Keratinocyte (primary cell): ENCODE measurements at regions not wholly inside any gene's neighbourhood (a gene's known extent, or its start where the extent isn't known, plus 50 kb on each side); places are given as distances from the start of the nearest gene placed in this dataset.

Source experiments
- CTCF ChIP-seq, 3 experiments: IDR thresholded peaks in 1 of 3; conservative IDR thresholded peaks in 1 of 3; optimal IDR thresholded peaks in 1 of 3; 2 replicates in 2 of 3; 3 replicates in 1 of 3; pipeline versions ENCODE3 to v1.5.1; 2011; ENCODE audit warnings: low read length in 3 of 3, mild to moderate bottlenecking in 3 of 3, moderate library complexity in 2 of 3, control low read depth in 1 of 3, inconsistent platforms in 1 of 3; ENCODE audit not compliant: insufficient read depth in 2 of 3; ENCODE audit errors: extremely low read depth in 1 of 3
- EZH2 ChIP-seq: IDR thresholded peaks from one replicate; pipeline ENCODE4 v1.6.1; 2012; ENCODE audit warnings: inconsistent platforms, mild to moderate bottlenecking, low read length, moderate library complexity

GRCh38 chr12:3342051-3342450 lies 149.0 kb upstream of the PRMT8 start:
- peak in 2 of 3 experiments; percentile 11 to 53 for TF ChIP-seq CTCF (optimal IDR thresholded peaks at IDR 0.05 in 1 of 3, IDR thresholded peaks at IDR 0.05 in 1 of 3, conservative IDR thresholded peaks at IDR 0.05 in 1 of 3; ENCODE audit: extremely low read depth in 1 of 3, insufficient read depth in 2 of 3, low read length in 3 of 3)
- TF ChIP-seq EZH2 = no peak
